ENCODE measurements at regions not wholly inside any gene's neighbourhood (a gene's known extent, or its start where the extent isn't known, plus 50 kb on each side); places are given as distances from the start of the nearest gene placed in this dataset.

DNA sequence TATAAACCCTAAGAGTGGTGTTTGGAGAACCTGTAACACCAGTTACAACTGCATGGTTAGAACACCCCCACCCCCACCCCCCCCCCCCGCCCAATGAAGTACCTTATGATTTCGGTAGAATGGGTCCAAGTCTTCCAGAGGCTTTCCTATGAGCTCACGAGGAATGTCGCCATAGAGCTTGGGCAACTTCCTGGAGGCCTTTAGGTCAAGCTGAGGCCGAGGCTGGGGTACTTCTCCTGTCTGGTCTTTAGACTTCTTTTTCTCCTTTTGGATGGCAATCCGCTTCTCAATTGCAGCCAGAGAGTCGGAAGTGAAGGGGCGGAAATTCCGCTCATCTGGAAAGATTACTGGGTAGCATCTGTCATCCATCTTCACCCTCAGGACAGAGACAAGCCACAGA, 101.8 kb downstream of the SCN11A start:
- TF ChIP-seq, protein P1, sequence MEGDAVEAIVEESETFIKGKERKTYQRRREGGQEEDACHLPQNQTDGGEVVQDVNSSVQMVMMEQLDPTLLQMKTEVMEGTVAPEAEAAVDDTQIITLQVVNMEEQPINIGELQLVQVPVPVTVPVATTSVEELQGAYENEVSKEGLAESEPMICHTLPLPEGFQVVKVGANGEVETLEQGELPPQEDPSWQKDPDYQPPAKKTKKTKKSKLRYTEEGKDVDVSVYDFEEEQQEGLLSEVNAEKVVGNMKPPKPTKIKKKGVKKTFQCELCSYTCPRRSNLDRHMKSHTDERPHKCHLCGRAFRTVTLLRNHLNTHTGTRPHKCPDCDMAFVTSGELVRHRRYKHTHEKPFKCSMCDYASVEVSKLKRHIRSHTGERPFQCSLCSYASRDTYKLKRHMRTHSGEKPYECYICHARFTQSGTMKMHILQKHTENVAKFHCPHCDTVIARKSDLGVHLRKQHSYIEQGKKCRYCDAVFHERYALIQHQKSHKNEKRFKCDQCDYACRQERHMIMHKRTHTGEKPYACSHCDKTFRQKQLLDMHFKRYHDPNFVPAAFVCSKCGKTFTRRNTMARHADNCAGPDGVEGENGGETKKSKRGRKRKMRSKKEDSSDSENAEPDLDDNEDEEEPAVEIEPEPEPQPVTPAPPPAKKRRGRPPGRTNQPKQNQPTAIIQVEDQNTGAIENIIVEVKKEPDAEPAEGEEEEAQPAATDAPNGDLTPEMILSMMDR (IDR thresholded peaks at IDR 0.05), result no peak
- no peak for TF ChIP-seq POLR2A (IDR thresholded peaks at IDR 0.05)
